MM.1S (cell line): ENCODE measurements at regions not wholly inside any gene's neighbourhood (a gene's known extent, or its start where the extent isn't known, plus 50 kb on each side); places are given as distances from the start of the nearest gene placed in this dataset.
"Not testable (repeated sequence)": the region's sequence is repeated elsewhere in the genome, so short reads cannot be mapped to it uniquely, and the experiment has no call there.

ENCODE experiments used
- DNase-seq: peaks from one replicate; pipeline ENCODE4 v3.0.0-alpha.2; 2015
- H2AFZ ChIP-seq: fragments of 300-600 bp; sonication (generic); 2 replicates; pipeline ENCODE4 v1.6.0; 2016; ENCODE audit warnings: antibody characterized with exemption, low read length
- H3F3A ChIP-seq: fragments of 300-600 bp; sonication (generic); 2 replicates; pipeline ENCODE4 v1.6.1; 2016; ENCODE audit warnings: mild to moderate bottlenecking, antibody characterized with exemption, low read length, moderate library complexity, mixed read lengths; ENCODE audit not compliant: insufficient read depth
- H3K27ac ChIP-seq: fragments of 300-600 bp; sonication (generic); 2 replicates; pipeline ENCODE4 v1.5.1; 2016; ENCODE audit warnings: mild to moderate bottlenecking, low read length
- H3K27me3 ChIP-seq: fragments of 300-600 bp; sonication (generic); replicated peaks from 2 replicates; pipeline ENCODE4 v1.6.0; 2016; ENCODE audit warnings: low read length; ENCODE audit not compliant: insufficient read depth
- H3K36me3 ChIP-seq: fragments of 300-600 bp; sonication (generic); replicated peaks from 2 replicates; pipeline ENCODE4 v1.6.1; 2016; ENCODE audit warnings: mild to moderate bottlenecking, low read length, mixed read lengths; ENCODE audit not compliant: insufficient read depth
- H3K4me1 ChIP-seq: fragments of 300-600 bp; sonication (generic); 2 replicates; pipeline ENCODE4 v1.6.1; 2016; ENCODE audit warnings: low read length, mixed read lengths
- H3K4me2 ChIP-seq: fragments of 300-600 bp; sonication (generic); 2 replicates; pipeline ENCODE4 v1.6.0; 2016; ENCODE audit warnings: low read depth, low read length
- H3K4me3 ChIP-seq: fragments of 300-600 bp; sonication (generic); 2 replicates; pipeline ENCODE4 v1.5.1; 2016; ENCODE audit warnings: low read length, mixed read lengths
- H3K79me2 ChIP-seq: fragments of 300-600 bp; sonication (generic); 2 replicates; pipeline ENCODE4 v1.6.1; 2016; ENCODE audit warnings: mixed run types, low read length, mixed read lengths
- H3K9ac ChIP-seq: fragments of 300-600 bp; sonication (generic); 2 replicates; pipeline ENCODE4 v1.6.1; 2016; ENCODE audit warnings: low read length, mixed read lengths
- H3K9me2 ChIP-seq: fragments of 300-600 bp; sonication (generic); replicated peaks from 2 replicates; pipeline ENCODE4 v1.6.1; 2016; ENCODE audit warnings: mild to moderate bottlenecking, low read length, mixed read lengths; ENCODE audit not compliant: insufficient read depth
- H3K9me3 ChIP-seq: fragments of 300-600 bp; sonication (generic); replicated peaks from 2 replicates; pipeline ENCODE4 v1.6.1; 2016; ENCODE audit warnings: mild to moderate bottlenecking, low read length, mixed read lengths; ENCODE audit not compliant: insufficient read depth
- H4K20me1 ChIP-seq: fragments of 300-600 bp; sonication (generic); 2 replicates; pipeline ENCODE4 v1.6.1; 2016; ENCODE audit warnings: mild to moderate bottlenecking, low read length, moderate library complexity, mixed read lengths; ENCODE audit not compliant: insufficient read depth
- CTCF ChIP-seq: fragments of 300-600 bp; sonication (generic); IDR thresholded peaks from 2 replicates; pipeline ENCODE4 v1.5.1; 2016; ENCODE audit warnings: antibody characterized with exemption, low read length, mixed read lengths
- EZH2 ChIP-seq: fragments of 300-600 bp; sonication (generic); optimal IDR thresholded peaks from 2 replicates; pipeline ENCODE3; 2017; ENCODE audit warnings: low read depth, mild to moderate bottlenecking, antibody characterized with exemption, low read length, mixed read lengths
- EZH2phosphoT487 ChIP-seq: fragments of 300-600 bp; sonication (generic); IDR thresholded peaks from 2 replicates; pipeline ENCODE4 v1.6.1; 2018; ENCODE audit warnings: antibody characterized with exemption, low read length

DNA sequence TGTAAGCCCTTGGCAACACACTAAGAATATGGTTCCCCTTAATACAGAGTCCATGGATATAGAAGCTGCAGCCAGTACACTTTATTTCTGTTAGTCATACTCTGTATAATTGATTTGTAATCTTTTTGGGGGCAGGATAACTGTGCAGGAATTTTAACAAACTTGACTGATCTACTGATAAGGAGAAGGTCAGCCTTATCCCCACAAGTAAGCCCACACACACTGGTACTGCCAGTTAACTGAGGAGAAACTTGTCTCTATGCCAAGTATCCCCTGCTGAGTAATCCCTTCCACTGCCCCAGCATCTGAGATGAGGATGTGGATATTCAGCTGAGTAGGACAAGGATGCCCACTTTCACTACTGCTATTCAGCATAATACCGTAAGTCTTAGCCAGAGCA is 154.9 kb upstream of the CXXC4 start:
- DNase-seq, result no peak
- no peaks in the 10 kb centered on the region for H3K9me2 ChIP-seq
- no peaks in the 10 kb centered on the region for H3F3A ChIP-seq
- H3K4me3 ChIP-seq, result no peak overlapping the region
- no peak overlapping the region for H3K9ac ChIP-seq
- H3K9me3 ChIP-seq, result no peaks in the 10 kb centered on the region
- no peaks in the 10 kb centered on the region for H3K27me3 ChIP-seq
- no peak overlapping the region for H3K27ac ChIP-seq
- no peak overlapping the region for H2AFZ ChIP-seq
- no peaks in the 10 kb centered on the region for H3K79me2 ChIP-seq
- no peak for TF ChIP-seq EZH2phosphoT487
- TF ChIP-seq CTCF, result no peak
- TF ChIP-seq EZH2, result no peak
- H3K36me3 ChIP-seq, result no peaks in the 10 kb centered on the region
- H4K20me1 ChIP-seq, result no peaks in the 10 kb centered on the region
- no peaks in the 10 kb centered on the region for H3K4me1 ChIP-seq
- H3K4me2 ChIP-seq, result no peak overlapping the region

- not testable (repeated sequence) for H3K9ac ChIP-seq, H3K9me3 ChIP-seq, H4K20me1 ChIP-seq, DNase-seq, H3K36me3 ChIP-seq, H3K79me2 ChIP-seq, H3K27ac ChIP-seq, H3K27me3 ChIP-seq, H3K9me2 ChIP-seq, H3K4me3 ChIP-seq, H3F3A ChIP-seq, H3K4me1 ChIP-seq, H3K4me2 ChIP-seq, H2AFZ ChIP-seq
Measured at GRCh38 chr4:104662269-104662668, 167.6 kb upstream of the CXXC4 start.

DNA sequence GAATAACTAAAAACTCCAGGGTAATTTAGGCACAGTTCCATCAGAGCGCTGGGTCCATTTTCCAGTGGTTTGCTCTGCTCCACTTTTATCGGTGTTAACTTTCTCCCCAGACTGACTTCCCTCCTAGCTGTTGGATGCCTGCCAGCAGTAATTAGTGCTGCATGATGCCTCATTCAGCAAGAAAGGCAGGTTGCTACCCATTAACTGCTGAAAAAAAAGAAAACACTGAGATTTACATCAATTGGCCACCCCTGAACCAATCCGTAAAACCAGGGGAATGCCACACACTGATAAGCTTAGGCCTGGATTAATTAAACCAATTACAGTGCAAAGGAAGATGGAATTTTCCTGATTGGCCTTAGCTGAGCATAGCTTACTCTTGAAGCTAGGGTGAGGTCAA is 182.4 kb upstream of the CXXC4 start:
- H2AFZ ChIP-seq, result no peak overlapping the region
- H3K36me3 ChIP-seq, result no peaks in the 10 kb centered on the region
- H3F3A ChIP-seq, result no peaks in the 10 kb centered on the region
- H3K79me2 ChIP-seq, result no peaks in the 10 kb centered on the region
- H3K27ac ChIP-seq, result no peak overlapping the region
- no peak for TF ChIP-seq EZH2phosphoT487
- H3K9me2 ChIP-seq, result no peaks in the 10 kb centered on the region
- no peaks in the 10 kb centered on the region for H3K4me1 ChIP-seq
- no peaks in the 10 kb centered on the region for H4K20me1 ChIP-seq
- H3K27me3 ChIP-seq, result no peaks in the 10 kb centered on the region
- DNase-seq, result no peak
- H3K9ac ChIP-seq, result no peak overlapping the region
- no peaks in the 10 kb centered on the region for H3K9me3 ChIP-seq
- H3K4me2 ChIP-seq, result no peak overlapping the region
- no peak overlapping the region for H3K4me3 ChIP-seq

- DNase-seq, result no peak
- Histone ChIP-seq H3F3A (no peaks in the 10 kb centered on the region), H3K4me3 (no peak overlapping the region), H3K9me3 (no peaks in the 10 kb centered on the region), H3K27me3 (no peaks in the 10 kb centered on the region), H2AFZ (no peak overlapping the region), H4K20me1 (no peaks in the 10 kb centered on the region), H3K9me2 (no peaks in the 10 kb centered on the region), H3K9ac (no peak overlapping the region), H3K4me2 (no peak overlapping the region), H3K79me2 (no peaks in the 10 kb centered on the region), H3K36me3 (no peaks in the 10 kb centered on the region), H3K4me1 (no peaks in the 10 kb centered on the region), H3K27ac (no peak overlapping the region)
- TF ChIP-seq CTCF, result no peak
- TF ChIP-seq EZH2phosphoT487, result no peak
- TF ChIP-seq EZH2, result no peak
Measured at GRCh38 chr4:104682311-104682710, 187.6 kb upstream of the CXXC4 start.
